ENCODE measurements at regions not wholly inside any gene's neighbourhood (a gene's known extent, or its start where the extent isn't known, plus 50 kb on each side); places are given as distances from the start of the nearest gene placed in this dataset.

- TF ChIP-seq CTCF (IDR thresholded peaks at IDR 0.05) (no peak), REST (IDR thresholded peaks at IDR 0.05; ENCODE audit: insufficient read depth in 1 of 2, low read depth in 2 of 2, low read length in 1 of 2) (no peak)
Observed at GRCh38 chr20:60725311-60725906, 526.7 kb upstream of the CDH4 start.

Measured in Panc1 (cell line).